ENCODE measurements at regions not wholly inside any gene's neighbourhood (a gene's known extent, or its start where the extent isn't known, plus 50 kb on each side); places are given as distances from the start of the nearest gene placed in this dataset.

DNA sequence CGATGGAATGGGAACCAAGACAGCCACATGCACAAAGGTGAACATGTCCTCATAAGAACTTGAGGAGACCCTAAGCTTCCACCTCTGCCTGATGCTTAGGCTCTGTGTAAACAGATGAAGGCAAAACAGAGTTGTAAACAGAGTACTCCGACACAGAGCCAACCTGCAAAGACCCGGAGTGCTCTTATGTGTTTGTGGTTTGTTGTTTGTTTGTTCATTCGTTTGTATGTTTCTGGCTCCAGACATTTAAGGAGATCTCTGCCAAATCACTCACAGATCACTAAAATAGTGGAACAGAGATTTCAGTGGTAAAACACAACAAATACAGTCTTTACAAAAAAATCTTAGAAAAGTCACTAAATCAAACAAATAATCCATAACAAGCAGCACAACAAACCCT is 294.9 kb downstream of the EIPR1 start:
- CTCF ChIA-PET, result no interaction called here
- no peak for DNase-seq (ENCODE audit: low read depth)
- POLR2A ChIA-PET, result no interaction called here
- Histone ChIP-seq H3K36me3 (ENCODE audit: control insufficient read depth, insufficient read depth, low read length) (no peaks in the 10 kb centered on the region), H3K27me3 (ENCODE audit: control insufficient read depth, insufficient read depth, low read length) (no peaks in the 10 kb centered on the region), H3K4me3 (ENCODE audit: low read depth, low read length) (no peak overlapping the region)
- TF ChIP-seq, protein P1, sequence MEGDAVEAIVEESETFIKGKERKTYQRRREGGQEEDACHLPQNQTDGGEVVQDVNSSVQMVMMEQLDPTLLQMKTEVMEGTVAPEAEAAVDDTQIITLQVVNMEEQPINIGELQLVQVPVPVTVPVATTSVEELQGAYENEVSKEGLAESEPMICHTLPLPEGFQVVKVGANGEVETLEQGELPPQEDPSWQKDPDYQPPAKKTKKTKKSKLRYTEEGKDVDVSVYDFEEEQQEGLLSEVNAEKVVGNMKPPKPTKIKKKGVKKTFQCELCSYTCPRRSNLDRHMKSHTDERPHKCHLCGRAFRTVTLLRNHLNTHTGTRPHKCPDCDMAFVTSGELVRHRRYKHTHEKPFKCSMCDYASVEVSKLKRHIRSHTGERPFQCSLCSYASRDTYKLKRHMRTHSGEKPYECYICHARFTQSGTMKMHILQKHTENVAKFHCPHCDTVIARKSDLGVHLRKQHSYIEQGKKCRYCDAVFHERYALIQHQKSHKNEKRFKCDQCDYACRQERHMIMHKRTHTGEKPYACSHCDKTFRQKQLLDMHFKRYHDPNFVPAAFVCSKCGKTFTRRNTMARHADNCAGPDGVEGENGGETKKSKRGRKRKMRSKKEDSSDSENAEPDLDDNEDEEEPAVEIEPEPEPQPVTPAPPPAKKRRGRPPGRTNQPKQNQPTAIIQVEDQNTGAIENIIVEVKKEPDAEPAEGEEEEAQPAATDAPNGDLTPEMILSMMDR (IDR thresholded peaks at IDR 0.05; ENCODE audit: insufficient read depth, low read depth, low read length), result no peak

DNA sequence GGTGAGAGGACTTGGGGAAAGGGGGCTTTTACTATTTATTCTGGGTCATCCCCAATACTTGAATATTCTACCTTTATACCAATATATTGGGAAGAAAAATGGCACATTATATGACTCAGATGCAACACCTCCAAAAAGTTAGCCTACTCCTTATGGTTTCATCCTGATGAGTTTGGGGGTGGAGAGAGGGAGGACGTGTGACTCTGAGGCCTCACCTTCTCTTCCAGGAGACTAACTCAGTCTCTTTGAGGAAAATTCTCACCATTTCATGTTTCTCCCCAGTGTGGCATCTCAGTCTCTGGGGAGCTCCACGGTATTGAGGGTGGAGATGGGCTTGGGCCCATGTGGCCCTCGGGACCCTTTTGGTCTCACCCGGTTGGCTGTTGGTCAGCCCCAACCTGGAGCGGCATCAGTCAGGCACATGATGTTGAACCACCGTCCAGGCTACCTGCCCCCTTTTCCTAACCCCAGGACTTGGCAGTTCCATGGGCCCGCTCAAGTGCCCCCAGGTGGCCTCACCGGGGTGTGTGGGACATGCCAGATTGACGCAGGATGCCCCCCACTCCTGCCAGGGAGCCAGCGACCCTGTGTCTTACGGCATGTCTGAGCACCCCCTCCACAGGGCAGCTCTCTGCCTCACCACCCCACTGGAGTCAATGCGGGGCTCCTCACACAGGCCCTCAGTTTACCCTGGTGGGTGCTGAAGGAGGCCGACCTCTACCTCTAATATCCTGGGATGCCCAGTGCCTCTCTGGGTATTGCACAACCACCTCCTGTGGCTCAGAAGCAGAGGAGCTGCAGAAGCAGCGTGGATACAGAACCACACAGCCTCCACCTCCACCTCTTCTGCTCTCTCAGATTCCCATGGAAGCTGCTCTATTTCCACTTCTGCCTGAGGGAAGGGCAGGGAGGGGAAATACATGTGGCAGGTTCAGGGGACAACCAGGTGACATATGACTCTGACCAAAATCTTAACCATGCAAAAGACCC is 297.4 kb downstream of the EIPR1 start:
- no peak for DNase-seq (ENCODE audit: low read depth)
- ChIA-PET POLR2A (no interaction called here), CTCF (no interaction called here)
- TF ChIP-seq, protein P1 (IDR thresholded peaks at IDR 0.05; ENCODE audit: insufficient read depth, low read depth, low read length), result no peak
- Histone ChIP-seq H3K4me3 (ENCODE audit: low read depth, low read length) (no peak overlapping the region), H3K27me3 (ENCODE audit: control insufficient read depth, insufficient read depth, low read length) (no peaks in the 10 kb centered on the region), H3K36me3 (ENCODE audit: control insufficient read depth, insufficient read depth, low read length) (no peaks in the 10 kb centered on the region)

DNA sequence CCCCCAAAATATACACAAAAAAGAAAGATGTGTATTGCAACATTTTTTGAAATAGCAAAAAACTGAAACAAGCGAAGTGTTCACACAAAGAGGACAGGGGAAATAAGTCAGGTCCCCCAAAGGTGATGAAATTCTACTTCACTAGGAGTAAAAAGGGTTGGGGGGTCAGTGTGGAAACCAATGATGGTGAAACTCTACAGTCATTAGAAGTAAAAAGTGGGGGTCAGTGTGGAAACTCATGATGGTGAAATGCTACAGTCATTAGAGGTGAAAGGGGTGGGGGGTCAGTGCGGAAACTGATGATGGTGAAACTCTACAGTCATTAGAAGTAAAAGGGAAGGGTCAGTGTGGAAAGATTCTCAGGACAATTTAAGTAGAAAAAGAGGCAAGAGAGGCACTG is 298.2 kb downstream of the EIPR1 start:
- Histone ChIP-seq H3K36me3 (ENCODE audit: control insufficient read depth, insufficient read depth, low read length) (no peaks in the 10 kb centered on the region), H3K27me3 (ENCODE audit: control insufficient read depth, insufficient read depth, low read length) (no peaks in the 10 kb centered on the region), H3K4me3 (ENCODE audit: low read depth, low read length) (no peak overlapping the region)
- ChIA-PET POLR2A (no interaction called here), CTCF (no interaction called here)
- TF ChIP-seq, protein P1 (IDR thresholded peaks at IDR 0.05; ENCODE audit: insufficient read depth, low read depth, low read length), result no peak
- no peak for DNase-seq (ENCODE audit: low read depth)

DNA sequence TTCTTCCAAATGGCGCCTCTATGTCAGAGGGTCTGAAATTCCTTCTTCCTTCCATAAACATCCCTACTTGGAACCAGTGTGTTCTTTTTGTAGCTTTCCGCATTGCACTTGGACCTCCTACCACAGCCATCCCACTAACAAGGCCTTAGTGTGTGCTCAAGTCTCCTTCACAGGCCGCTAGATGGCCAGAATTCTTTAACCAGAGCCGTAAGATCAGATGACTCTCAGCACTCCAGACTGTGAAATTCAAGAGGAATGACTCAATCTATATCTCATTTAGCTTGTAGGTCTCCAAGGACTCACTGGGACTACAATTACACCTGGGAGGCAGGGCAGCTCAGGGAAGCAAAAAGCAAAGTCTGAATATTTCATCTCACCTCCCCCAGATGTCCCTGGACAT is 298.9 kb downstream of the EIPR1 start:
- Histone ChIP-seq H3K27me3 (ENCODE audit: control insufficient read depth, insufficient read depth, low read length) (peaks cover 2% of the 10 kb centered on the region; the same call in 1 of the 2 replicates), H3K36me3 (ENCODE audit: control insufficient read depth, insufficient read depth, low read length) (no peaks in the 10 kb centered on the region), H3K4me3 (ENCODE audit: low read depth, low read length) (no peak overlapping the region)
- TF ChIP-seq, protein P1 (IDR thresholded peaks at IDR 0.05; ENCODE audit: insufficient read depth, low read depth, low read length), result no peak
- POLR2A ChIA-PET, result no interaction called here
- no peak for DNase-seq (ENCODE audit: low read depth)
- CTCF ChIA-PET, result no interaction called here

DNA sequence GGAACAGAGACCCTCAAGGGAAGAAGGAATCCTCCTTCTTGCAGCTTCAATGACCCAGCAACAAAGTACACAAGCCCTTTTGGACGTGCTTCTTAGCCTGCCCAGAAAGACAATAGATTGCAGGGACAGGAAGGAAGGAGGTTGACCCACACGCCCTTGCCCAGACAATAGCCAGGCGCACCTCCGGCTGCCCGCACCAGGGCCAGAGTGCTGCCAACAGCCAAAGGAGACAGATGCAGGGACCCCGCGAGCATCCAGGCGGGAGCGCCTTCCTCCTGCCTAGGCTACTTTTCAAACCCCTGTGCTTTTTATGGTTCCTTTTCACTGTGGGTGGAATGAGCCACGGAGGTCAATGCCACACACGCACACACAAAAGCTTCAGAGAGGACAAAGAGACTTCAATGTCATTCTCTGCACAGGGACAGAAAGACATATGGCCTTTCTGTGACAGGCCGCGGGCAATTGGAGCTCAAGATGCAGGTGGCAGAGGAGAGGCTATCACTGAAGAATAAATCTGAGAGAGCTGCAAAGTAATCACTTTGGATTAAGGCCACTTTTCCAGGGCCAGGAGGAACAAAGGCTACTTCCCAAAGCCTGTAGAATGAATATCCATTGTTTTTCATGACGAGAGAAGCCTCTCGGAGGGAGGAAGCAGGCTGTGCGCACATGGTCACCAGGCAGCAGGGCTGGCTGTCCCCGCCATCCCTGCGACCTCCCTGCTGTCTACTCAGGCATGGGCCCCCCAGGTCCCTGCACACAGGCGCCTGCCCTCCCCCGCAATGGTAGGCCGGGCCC is 300.6 kb downstream of the EIPR1 start:
- no peak for DNase-seq (ENCODE audit: low read depth)
- Histone ChIP-seq H3K36me3 (ENCODE audit: control insufficient read depth, insufficient read depth, low read length) (no peaks in the 10 kb centered on the region), H3K4me3 (ENCODE audit: low read depth, low read length) (no peak overlapping the region), H3K27me3 (ENCODE audit: control insufficient read depth, insufficient read depth, low read length) (peaks cover 2% of the 10 kb centered on the region; the same call in 1 of the 2 replicates)
- CTCF ChIA-PET, result no interaction called here
- POLR2A ChIA-PET, result no interaction called here
- TF ChIP-seq, protein P1 (IDR thresholded peaks at IDR 0.05; ENCODE audit: insufficient read depth, low read depth, low read length), result no peak
